Anterior cingulate cortex (tissue), 58 donors: ENCODE measurements at regions not wholly inside any gene's neighbourhood (a gene's known extent, or its start where the extent isn't known, plus 50 kb on each side); places are given as distances from the start of the nearest gene placed in this dataset.
"Not testable (repeated sequence)": the region's sequence is repeated elsewhere in the genome, so short reads cannot be mapped to it uniquely, and the experiment has no call there.

Source experiments
- DNase-seq, 58 donors: peaks; one replicate each; lab custom pipeline; 2025; lab: John Stamatoyannopoulos, UW

GRCh38 chr20:26373066-26373465, 676.4 kb upstream of the ZNF337 start:
- DNase-seq = not testable (repeated sequence)

- no peak for DNase-seq
These were observed 657.9 kb upstream of the ZNF337 start for GRCh38 chr20:26354511-26354910.

GRCh38 chr20:26347396-26347795, 650.7 kb upstream of the ZNF337 start:
- DNase-seq = no peak

- not testable (repeated sequence) for DNase-seq
These were observed 643.9 kb upstream of the ZNF337 start for GRCh38 chr20:26340460-26341065.

- DNase-seq = no peak
These were observed 627.5 kb upstream of the ZNF337 start for GRCh38 chr20:26324177-26324576.

GRCh38 chr20:26315054-26315453, 618.4 kb upstream of the ZNF337 start:
- DNase-seq = no peak

- DNase-seq = not testable (repeated sequence)
These were observed 613.1 kb upstream of the ZNF337 start for GRCh38 chr20:26309720-26310119.

GRCh38 chr20:26308961-26309360, 612.3 kb upstream of the ZNF337 start:
- no peak for DNase-seq

GRCh38 chr20:26295006-26295405, 598.4 kb upstream of the ZNF337 start:
- no peak for DNase-seq

GRCh38 chr20:26288379-26289061, 591.9 kb upstream of the ZNF337 start:
- DNase-seq = not testable (repeated sequence)

- DNase-seq = no peak
These were observed 582.6 kb upstream of the ZNF337 start for GRCh38 chr20:26279238-26279637.

- DNase-seq = no peak
These were observed 580.7 kb upstream of the ZNF337 start for GRCh38 chr20:26277339-26277738.

GRCh38 chr20:26276554-26277210, 580.0 kb upstream of the ZNF337 start:
- DNase-seq = peak in 14 of 58 donors; percentile 1 to 17 (median 3)

GRCh38 chr20:26268762-26269161, 572.1 kb upstream of the ZNF337 start:
- not testable (repeated sequence) for DNase-seq

GRCh38 chr20:26260925-26261324, 564.3 kb upstream of the ZNF337 start:
- DNase-seq = not testable (repeated sequence)

- not testable (repeated sequence) for DNase-seq
These were observed 555.8 kb upstream of the ZNF337 start for GRCh38 chr20:26252311-26252975.

- not testable (repeated sequence) for DNase-seq
These were observed 554.7 kb upstream of the ZNF337 start for GRCh38 chr20:26251376-26251775.

GRCh38 chr20:26250249-26251114, 553.8 kb upstream of the ZNF337 start:
- not testable (repeated sequence) for DNase-seq

GRCh38 chr20:26243731-26244130, 547.1 kb upstream of the ZNF337 start:
- no peak for DNase-seq

GRCh38 chr20:26220609-26221008, 524.0 kb upstream of the ZNF337 start:
- not testable (repeated sequence) for DNase-seq
